PC-9 (cell line): ENCODE measurements at regions not wholly inside any gene's neighbourhood (a gene's known extent, or its start where the extent isn't known, plus 50 kb on each side); places are given as distances from the start of the nearest gene placed in this dataset.

Experiments
- BruUV-seq: library from RNA; stranded (reverse); fragments of 400-500 nt; replicated peaks from 2 replicates; lab custom pipeline; 2021; lab: Mats Ljungman, UMichigan
- CTCF ChIA-PET: fragments of 300-600 bp; sonication (Branson Sonifier 250); formaldehyde crosslinking; loops from one replicate; lab custom pipeline; 2022; ENCODE audit warnings: antibody characterized with exemption; lab: Charles Lee
- POLR2A ChIA-PET: fragments of 300-600 bp; sonication (Branson Sonifier 250); formaldehyde crosslinking; loops from one replicate; lab custom pipeline; 2022; ENCODE audit warnings: antibody characterized with exemption; ENCODE audit not compliant: unreplicated experiment; lab: Charles Lee
- DNase-seq, 2 experiments: peaks; one replicate each; pipeline versions ENCODE4 v3.0.0 to v3.0.0-alpha.2; 2015 to 2022; ENCODE audit warnings: mixed read lengths in 1 of 2
- H2AFZ ChIP-seq: fragments of 200-600 bp; sonication (generic); 2 replicates; pipeline ENCODE4 v1.8.1; 2017; ENCODE audit warnings: antibody characterized with exemption
- H3F3A ChIP-seq: fragments of 200-600 bp; sonication (generic); 2 replicates; pipeline ENCODE4 v1.8.1; 2017; ENCODE audit warnings: antibody characterized with exemption, mild to moderate bottlenecking, low read depth; ENCODE audit not compliant: insufficient read depth
- H3K27ac ChIP-seq: fragments of 200-600 bp; sonication (generic); 2 replicates; pipeline ENCODE4 v1.6.1; 2016; ENCODE audit warnings: mixed run types
- H3K27me3 ChIP-seq: fragments of 200-600 bp; sonication (generic); 2 replicates; pipeline ENCODE4 v1.6.1; 2016; ENCODE audit warnings: low read depth, mixed run types; ENCODE audit not compliant: insufficient read depth
- H3K36me3 ChIP-seq: fragments of 200-600 bp; sonication (generic); 2 replicates; pipeline ENCODE4 v1.6.1; 2016; ENCODE audit warnings: low read depth, mixed run types
- H3K4me1 ChIP-seq: fragments of 200-600 bp; sonication (generic); replicated peaks from 2 replicates; pipeline ENCODE4 v1.6.1; 2016; ENCODE audit warnings: mixed run types; ENCODE audit not compliant: insufficient read depth
- H3K4me2 ChIP-seq: fragments of 200-600 bp; sonication (generic); 2 replicates; pipeline ENCODE4 v1.6.1; 2017; ENCODE audit warnings: mixed run types
- H3K4me3 ChIP-seq: fragments of 200-600 bp; sonication (generic); 2 replicates; pipeline ENCODE4 v1.6.1; 2016; ENCODE audit warnings: mixed run types
- H3K79me2 ChIP-seq: fragments of 200-600 bp; sonication (generic); 2 replicates; pipeline ENCODE4 v1.6.1; 2017; ENCODE audit warnings: low read depth, mixed run types
- H3K9me2 ChIP-seq: fragments of 200-600 bp; sonication (generic); 2 replicates; pipeline ENCODE4 v1.8.1; 2017; ENCODE audit warnings: mild to moderate bottlenecking; ENCODE audit not compliant: insufficient read depth
- H3K9me3 ChIP-seq: fragments of 200-600 bp; sonication (generic); 2 replicates; pipeline ENCODE4 v1.8.1; 2016; ENCODE audit warnings: low read depth; ENCODE audit not compliant: insufficient read depth
- H4K20me1 ChIP-seq: fragments of 200-600 bp; sonication (generic); 2 replicates; pipeline ENCODE4 v1.8.1; 2017; ENCODE audit not compliant: insufficient read depth
- CTCF ChIP-seq: fragments of 200-600 bp; sonication (generic); conservative IDR thresholded peaks from 2 replicates; pipeline ENCODE4 v1.6.1; 2017; ENCODE audit warnings: mixed run types, antibody characterized with exemption, mild to moderate bottlenecking, moderate library complexity
- EZH2 ChIP-seq: fragments of 200-600 bp; sonication (generic); IDR thresholded peaks from 2 replicates; pipeline ENCODE4 v1.8.0; 2017; ENCODE audit warnings: antibody characterized with exemption, low read depth
- intact Hi-C: fragments of 100-400 bp; cut with micrococcal nuclease; formaldehyde crosslinking; loops from one replicate; pipeline ENCODE4 v1.10.0; 2022; ENCODE audit not compliant: unreplicated experiment

GRCh38 chr5:2242539-2242938, 359.8 kb upstream of the IRX4 start:
- peaks cover 65% of the 10 kb centered on the region for H3K27me3 ChIP-seq
- no peak overlapping the region for H3K4me2 ChIP-seq
- BruUV-seq: no TSS peak
- no peak for DNase-seq
- intact Hi-C loops: no loop called here
- H3F3A ChIP-seq: no peaks in the 10 kb centered on the region
- H4K20me1 ChIP-seq: no peaks in the 10 kb centered on the region
- no peak overlapping the region for H2AFZ ChIP-seq
- H3K27ac ChIP-seq: no peak overlapping the region
- H3K79me2 ChIP-seq: no peaks in the 10 kb centered on the region
- no peaks in the 10 kb centered on the region for H3K36me3 ChIP-seq
- TF ChIP-seq EZH2 (no peak), CTCF (no peak)
- no peaks in the 10 kb centered on the region for H3K9me2 ChIP-seq
- no peaks in the 10 kb centered on the region for H3K9me3 ChIP-seq
- H3K4me3 ChIP-seq: no peak overlapping the region
- ChIA-PET POLR2A (no interaction called here), CTCF (no interaction called here)
- H3K4me1 ChIP-seq: no peaks in the 10 kb centered on the region

- intact Hi-C loops: no loop called here
- Histone ChIP-seq H3K9me3 (no peaks in the 10 kb centered on the region), H3K36me3 (no peaks in the 10 kb centered on the region), H3K27ac (no peak overlapping the region), H3K4me3 (no peak overlapping the region), H3K9me2 (no peaks in the 10 kb centered on the region), H3K27me3 (peaks cover 68% of the 10 kb centered on the region), H2AFZ (no peak overlapping the region), H3K79me2 (no peaks in the 10 kb centered on the region), H3K4me2 (no peak overlapping the region), H3F3A (no peaks in the 10 kb centered on the region), H3K4me1 (no peaks in the 10 kb centered on the region), H4K20me1 (no peaks in the 10 kb centered on the region)
- ChIA-PET CTCF (no interaction called here), POLR2A (no interaction called here)
- BruUV-seq: no TSS peak
- TF ChIP-seq EZH2 (no peak), CTCF (no peak)
- no peak for DNase-seq
Measured at GRCh38 chr5:2241842-2242241, 359.1 kb upstream of the IRX4 start.

- TF ChIP-seq CTCF: no peak
- no peak for TF ChIP-seq EZH2
- DNase-seq: no peak
- CTCF ChIA-PET: no interaction called here
- Histone ChIP-seq H3K9me2 (no peaks in the 10 kb centered on the region), H3K9me3 (no peaks in the 10 kb centered on the region), H3K36me3 (no peaks in the 10 kb centered on the region), H3K4me1 (no peaks in the 10 kb centered on the region), H3K4me3 (no peak overlapping the region), H3K27ac (no peak overlapping the region), H2AFZ (no peak overlapping the region), H3F3A (no peaks in the 10 kb centered on the region), H3K79me2 (no peaks in the 10 kb centered on the region), H3K27me3 (peaks cover 69% of the 10 kb centered on the region), H4K20me1 (no peaks in the 10 kb centered on the region), H3K4me2 (no peak overlapping the region)
- no TSS peak for BruUV-seq
- intact Hi-C loops: no loop called here
- POLR2A ChIA-PET: no interaction called here
Measured at GRCh38 chr5:2240118-2240904, 357.6 kb upstream of the IRX4 start.
